WTC11 (cell line): ENCODE measurements at regions not wholly inside any gene's neighbourhood (a gene's known extent, or its start where the extent isn't known, plus 50 kb on each side); places are given as distances from the start of the nearest gene placed in this dataset.

Experiments used
- ATAC-seq: fragments of 200-7000 bp; cut with Tn5 transposase; 2 replicates; pipeline ENCODE4 v1.10.0; 2021; ENCODE audit warnings: mild to moderate bottlenecking, moderate library complexity
- CTCF ChIA-PET: fragments of 300-600 bp; sonication (Branson Sonifier 250); formaldehyde crosslinking; loops from one replicate; lab custom pipeline; 2021; ENCODE audit warnings: antibody characterized with exemption; lab: Charles Lee
- POLR2A ChIA-PET: fragments of 350-600 bp; sonication (Branson Sonifier 250); formaldehyde crosslinking; loops from one replicate; lab custom pipeline; 2021; ENCODE audit warnings: antibody characterized with exemption; lab: Charles Lee
- DNase-seq: peaks from one replicate; pipeline ENCODE4 v3.0.0; 2021; ENCODE audit warnings: low spot score
- H3K27ac Mint-ChIP-seq: 2 replicates; pipeline ENCODE4 v1.8.0; 2021; ENCODE audit warnings: mixed read lengths
- H3K27me3 Mint-ChIP-seq: 2 replicates; pipeline ENCODE4 v1.8.0; 2021; ENCODE audit warnings: low read depth, mild to moderate bottlenecking, moderate library complexity, mixed read lengths
- H3K36me3 Mint-ChIP-seq: 2 replicates; pipeline ENCODE4 v1.8.0; 2021; ENCODE audit warnings: mixed read lengths
- H3K4me1 Mint-ChIP-seq: 2 replicates; pipeline ENCODE4 v1.8.0; 2022; ENCODE audit warnings: mixed read lengths
- H3K4me3 Mint-ChIP-seq: 2 replicates; pipeline ENCODE4 v1.8.0; 2021; ENCODE audit warnings: mild to moderate bottlenecking, moderate library complexity, mixed read lengths
- H3K9me3 Mint-ChIP-seq: 2 replicates; pipeline ENCODE4 v1.8.0; 2021; ENCODE audit warnings: mixed read lengths
- ATF3 ChIP-seq: sonication (generic); formaldehyde crosslinking; conservative IDR thresholded peaks from 2 replicates; pipeline ENCODE4 v1.8.1; 2022; ENCODE audit warnings: mild to moderate bottlenecking, missing genetic modification reagents
- ATF6 ChIP-seq: sonication (generic); formaldehyde crosslinking; IDR thresholded peaks from 2 replicates; pipeline ENCODE4 v1.8.1; 2023; ENCODE audit warnings: mild to moderate bottlenecking, missing genetic modification reagents
- CREB1 ChIP-seq: sonication (generic); formaldehyde crosslinking; IDR thresholded peaks from 2 replicates; pipeline ENCODE4 v1.8.0; 2023; ENCODE audit warnings: mild to moderate bottlenecking, missing genetic modification reagents
- CTCF ChIP-seq: fragments of 200-600 bp; IDR thresholded peaks from 2 replicates; pipeline ENCODE4 v1.8.0; 2022; ENCODE audit warnings: antibody characterized with exemption
- E2F4 ChIP-seq: sonication (generic); formaldehyde crosslinking; IDR thresholded peaks from 2 replicates; pipeline ENCODE4 v1.8.1; 2022; ENCODE audit warnings: low read depth, mild to moderate bottlenecking, moderate library complexity, missing genetic modification reagents, borderline replicate concordance
- E2F5 ChIP-seq: sonication (generic); formaldehyde crosslinking; IDR thresholded peaks from 2 replicates; pipeline ENCODE4 v1.8.1; 2022; ENCODE audit warnings: mild to moderate bottlenecking, moderate library complexity, missing genetic modification reagents
- JAZF1 ChIP-seq: fragments of 250-450 bp; sonication (Bioruptor Pico); IDR thresholded peaks from 2 replicates; pipeline ENCODE4 v1.9.0; 2021; ENCODE audit warnings: moderate library complexity, mild to moderate bottlenecking, inconsistent platforms
- MYBL2 ChIP-seq: sonication (generic); formaldehyde crosslinking; IDR thresholded peaks from 2 replicates; pipeline ENCODE4 v1.8.1; 2023; ENCODE audit warnings: mild to moderate bottlenecking, moderate library complexity, missing genetic modification reagents
- NR2C2 ChIP-seq: sonication (generic); formaldehyde crosslinking; IDR thresholded peaks from 2 replicates; pipeline ENCODE4 v1.8.0; 2022; ENCODE audit warnings: mild to moderate bottlenecking, missing genetic modification reagents
- NR3C1 ChIP-seq: sonication (generic); formaldehyde crosslinking; conservative IDR thresholded peaks from 2 replicates; pipeline ENCODE4 v1.8.1; 2023; ENCODE audit warnings: low read depth, mild to moderate bottlenecking, missing genetic modification reagents
- PREB ChIP-seq: sonication (generic); formaldehyde crosslinking; IDR thresholded peaks from 2 replicates; pipeline ENCODE4 v1.8.1; 2022; ENCODE audit warnings: mild to moderate bottlenecking, missing genetic modification reagents, moderate library complexity, borderline replicate concordance
- SMAD4 ChIP-seq: sonication (generic); formaldehyde crosslinking; IDR thresholded peaks from 2 replicates; pipeline ENCODE4 v1.8.0; 2022; ENCODE audit warnings: mild to moderate bottlenecking, missing genetic modification reagents
- USF2 ChIP-seq: sonication (generic); formaldehyde crosslinking; IDR thresholded peaks from 2 replicates; pipeline ENCODE4 v1.8.1; 2023; ENCODE audit warnings: mild to moderate bottlenecking, missing genetic modification reagents, moderate library complexity
- ZNF416 ChIP-seq: fragments of 250-450 bp; sonication (Bioruptor Pico); IDR thresholded peaks from 2 replicates; pipeline ENCODE4 v1.9.0; 2021; ENCODE audit warnings: mild to moderate bottlenecking, inconsistent platforms
- ZNF532 ChIP-seq: fragments of 250-450 bp; sonication (Bioruptor Pico); IDR thresholded peaks from 2 replicates; pipeline ENCODE4 v1.9.0; 2021; ENCODE audit warnings: mild to moderate bottlenecking, borderline replicate concordance
- ZNF671 ChIP-seq: fragments of 250-450 bp; sonication (Bioruptor Pico); IDR thresholded peaks from 2 replicates; pipeline ENCODE4 v1.8.0; 2021; ENCODE audit warnings: mild to moderate bottlenecking

DNA sequence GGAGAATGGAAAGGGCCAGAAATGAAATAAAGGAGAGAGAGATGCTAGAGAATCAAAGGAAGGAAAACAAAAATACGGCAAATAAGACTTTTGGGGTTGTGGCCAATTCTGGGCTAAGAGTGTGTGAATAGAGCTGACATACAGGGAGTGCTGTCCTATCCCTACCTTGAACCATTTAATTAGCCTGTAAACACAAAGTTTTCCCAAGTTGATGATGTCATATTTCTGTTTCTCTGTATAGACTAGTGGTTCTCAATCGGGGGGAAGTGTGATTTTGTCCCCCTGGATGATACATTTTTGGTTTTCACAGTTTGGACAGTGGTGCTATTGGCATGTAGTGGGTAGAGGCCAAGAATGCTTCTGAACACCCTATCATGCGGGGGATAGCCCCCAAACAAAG lies 148.8 kb downstream of the ACTR3 start (continued):
- TF ChIP-seq NR2C2 (CRISPR knock-in tag) = no peak
- TF ChIP-seq JAZF1 (CRISPR knock-in tag) = no peak
- TF ChIP-seq ZNF671 (CRISPR knock-in tag) = no peak

DNA sequence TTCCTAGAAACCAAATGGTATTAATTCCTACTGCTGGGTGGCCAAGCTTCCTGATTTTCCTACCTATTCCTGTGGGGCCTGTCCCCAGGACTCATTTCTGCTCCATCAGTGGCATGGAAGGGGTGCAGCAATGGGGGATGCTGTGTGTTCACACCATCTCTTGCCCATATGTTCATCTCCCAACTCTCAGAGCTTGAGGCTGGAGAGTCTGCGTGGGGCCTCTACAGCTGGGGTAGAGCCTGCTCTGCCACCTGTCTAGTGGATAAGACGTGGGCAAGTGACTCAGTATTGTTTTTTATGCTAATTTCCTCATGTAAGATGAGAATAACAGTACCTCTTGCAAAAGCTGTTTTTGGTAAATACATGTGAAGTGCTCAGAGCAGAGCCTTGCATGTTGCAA lies 149.8 kb downstream of the ACTR3 start:
- H3K4me1 Mint-ChIP-seq = no peaks in the 10 kb centered on the region
- ChIA-PET POLR2A (no interaction called here), CTCF (interaction anchor here (2.3 kb wide), 1 partner anchor 512 kb away, joined by 6 read pairs; no protein-coding TSS in a partner anchor)
- H3K27me3 Mint-ChIP-seq = no peaks in the 10 kb centered on the region
- TF ChIP-seq CTCF (no peak), SMAD4 (CRISPR knock-in tag) (no peak), USF2 (CRISPR knock-in tag) (no peak), MYBL2 (CRISPR knock-in tag) (no peak), ATF3 (CRISPR knock-in tag) (no peak), ZNF671 (CRISPR knock-in tag) (no peak), ZNF416 (CRISPR knock-in tag) (no peak), E2F5 (CRISPR knock-in tag) (no peak), E2F4 (CRISPR knock-in tag) (no peak), CREB1 (CRISPR knock-in tag) (no peak), ATF6 (no peak), NR3C1 (no peak), ZNF532 (no peak), PREB (no peak)
- no peak overlapping the region for H3K27ac Mint-ChIP-seq
- peaks cover 41% of the 10 kb centered on the region for H3K9me3 Mint-ChIP-seq
- H3K36me3 Mint-ChIP-seq = peaks cover 15% of the 10 kb centered on the region
- DNase-seq (no peak), ATAC-seq (no peak)
- H3K4me3 Mint-ChIP-seq = no peak overlapping the region
